ENCODE measurements at regions not wholly inside any gene's neighbourhood (a gene's known extent, or its start where the extent isn't known, plus 50 kb on each side); places are given as distances from the start of the nearest gene placed in this dataset.
"Not testable (repeated sequence)": the region's sequence is repeated elsewhere in the genome, so short reads cannot be mapped to it uniquely, and the experiment has no call there.

- not testable (repeated sequence) for DNase-seq (ENCODE audit: low read depth)
Measured at GRCh38 chr4:82077471-82077995, 296.3 kb downstream of the HNRNPD start.

DNA sequence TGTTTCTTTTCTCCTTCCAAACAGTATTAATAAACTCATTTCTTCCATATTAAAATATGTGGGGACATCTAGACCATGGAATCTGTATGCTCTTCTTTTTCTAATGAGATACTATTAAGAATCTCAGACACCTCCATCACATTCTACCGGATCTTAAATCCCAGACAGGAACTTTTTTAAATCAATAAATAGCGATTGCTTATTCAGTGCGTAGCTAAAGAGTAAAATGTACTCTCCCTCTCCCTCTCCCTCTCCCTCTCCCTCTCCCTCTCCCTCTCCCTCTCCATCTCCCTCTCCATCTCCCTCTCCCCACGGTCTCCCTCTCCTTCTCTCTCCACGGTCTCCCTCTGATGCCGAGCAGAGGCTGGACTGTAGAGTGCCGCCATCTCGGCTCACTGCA is 297.0 kb downstream of the HNRNPD start:
- no peak for DNase-seq (ENCODE audit: low read depth)

- DNase-seq (ENCODE audit: low read depth) = no peak
Measured at GRCh38 chr4:82076359-82076758, 297.4 kb downstream of the HNRNPD start.

DNA sequence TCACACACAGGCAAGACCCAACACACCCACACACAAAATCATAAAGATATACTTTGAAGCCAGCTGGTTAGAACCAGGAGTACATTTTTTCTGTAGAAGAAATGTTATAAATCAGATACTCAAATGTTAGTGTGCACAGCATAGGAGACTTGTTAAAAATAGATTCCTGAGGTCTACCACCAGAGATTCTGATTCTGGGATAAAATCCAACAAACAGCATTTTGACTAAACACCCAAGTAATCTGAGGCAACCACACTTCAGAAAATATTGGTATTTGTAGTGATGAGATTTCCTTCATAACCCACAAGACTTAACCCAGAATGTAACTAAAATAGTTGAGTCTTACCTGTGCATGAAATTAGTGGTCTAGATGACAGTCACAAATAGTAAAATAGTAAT is 301.8 kb downstream of the HNRNPD start:
- DNase-seq (ENCODE audit: low read depth) = no peak

DNA sequence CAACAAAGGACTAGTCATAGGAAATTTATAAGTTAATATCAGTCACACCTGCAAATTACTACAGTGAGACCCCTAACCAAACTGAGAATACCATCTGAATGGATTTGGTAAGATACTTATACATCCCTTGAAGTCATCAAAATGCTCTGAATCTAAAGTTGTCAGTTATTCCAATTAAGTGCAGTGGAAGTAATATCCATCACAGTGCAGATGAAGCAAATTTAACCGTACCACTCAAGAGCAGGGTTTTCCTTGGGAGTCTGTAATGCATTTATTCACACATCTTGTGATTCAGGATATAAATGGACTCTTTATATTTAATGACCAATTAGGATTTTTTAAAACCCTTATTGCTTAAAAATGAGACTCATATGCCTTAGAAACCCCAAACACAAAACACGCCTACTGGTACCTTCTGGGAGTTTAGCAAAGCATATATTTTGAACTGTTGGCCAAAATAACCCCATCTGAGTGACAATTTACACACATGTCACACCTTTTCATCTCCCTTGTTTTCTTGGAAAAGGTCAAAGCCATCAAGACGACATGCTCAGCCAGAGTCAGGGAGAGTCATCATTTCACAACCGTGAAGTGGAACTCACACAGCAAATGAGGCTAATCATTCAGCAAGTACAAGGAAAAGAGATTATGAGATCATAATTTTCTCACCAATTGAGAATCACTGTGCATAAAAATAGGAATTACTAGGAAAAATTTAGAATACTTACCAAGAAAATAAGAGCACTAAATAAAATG is 303.7 kb downstream of the HNRNPD start:
- no peak for DNase-seq (ENCODE audit: low read depth)

GRCh38 chr4:82063017-82063416 is 310.8 kb downstream of the HNRNPD start:
- DNase-seq (ENCODE audit: low read depth) = no peak

- no peak for DNase-seq (ENCODE audit: low read depth)
Measured at GRCh38 chr4:82057990-82058544, 315.7 kb downstream of the HNRNPD start.

DNA sequence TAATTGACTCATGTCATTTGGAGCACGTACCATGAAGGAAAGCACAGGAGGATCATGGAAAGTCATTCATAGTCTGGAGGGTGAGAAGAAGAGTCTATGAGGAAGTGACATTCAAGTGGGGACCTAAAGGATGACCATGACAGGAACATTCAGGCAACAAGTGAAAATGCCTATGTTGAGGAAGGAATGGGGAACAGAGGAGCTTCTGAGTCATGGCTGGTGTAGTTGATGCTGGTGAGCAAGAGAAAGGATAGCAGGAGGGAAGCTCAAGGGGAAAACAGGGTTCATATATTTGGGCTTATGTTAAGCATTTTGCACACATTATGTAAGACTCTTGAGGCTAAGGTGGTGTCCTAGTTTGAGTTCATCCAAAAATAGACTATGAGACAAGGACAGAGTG is 318.6 kb downstream of the HNRNPD start:
- no peak for DNase-seq (ENCODE audit: low read depth)

GRCh38 chr4:82053396-82053795 is 320.4 kb downstream of the HNRNPD start:
- no peak for DNase-seq (ENCODE audit: low read depth)

DNA sequence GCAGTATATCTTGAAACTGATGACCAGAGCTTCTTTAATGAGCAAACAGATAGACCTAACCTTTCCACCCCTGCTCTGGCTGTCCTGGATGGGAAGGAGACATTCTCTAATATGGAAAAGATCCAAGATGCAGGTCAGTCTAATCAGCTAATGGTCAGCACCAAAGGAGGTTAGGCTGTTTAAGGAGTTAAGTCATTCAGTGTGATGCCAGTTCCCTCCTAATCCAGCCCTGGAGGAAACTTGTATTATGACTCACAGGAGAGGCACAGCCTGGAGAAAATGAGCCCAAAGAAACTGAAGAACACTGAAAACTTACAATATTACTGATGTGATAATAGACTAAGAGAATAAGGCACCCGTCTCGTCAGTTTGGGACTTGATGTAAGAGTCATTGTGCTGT is 323.0 kb downstream of the HNRNPD start:
- DNase-seq (ENCODE audit: low read depth) = no peak

DNA sequence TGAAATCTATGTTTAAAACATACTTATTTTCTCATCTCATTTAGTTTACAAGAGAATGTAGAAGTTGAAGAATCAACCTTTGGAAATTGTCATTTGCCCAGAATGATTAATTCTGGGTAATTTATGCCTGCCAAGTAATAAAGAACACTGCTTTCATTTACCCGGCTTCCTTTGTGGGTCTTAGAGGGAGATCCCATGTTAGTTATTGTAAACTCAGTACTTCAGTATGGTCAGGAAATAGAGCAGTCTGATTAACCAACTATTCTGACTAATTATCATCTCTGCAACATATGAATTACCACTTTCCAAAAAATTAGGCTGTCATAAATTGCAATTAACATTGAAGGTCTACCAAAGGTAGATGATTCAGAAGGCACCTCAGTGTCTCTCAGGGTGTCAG is 324.5 kb downstream of the HNRNPD start:
- DNase-seq (ENCODE audit: low read depth) = no peak

DNA sequence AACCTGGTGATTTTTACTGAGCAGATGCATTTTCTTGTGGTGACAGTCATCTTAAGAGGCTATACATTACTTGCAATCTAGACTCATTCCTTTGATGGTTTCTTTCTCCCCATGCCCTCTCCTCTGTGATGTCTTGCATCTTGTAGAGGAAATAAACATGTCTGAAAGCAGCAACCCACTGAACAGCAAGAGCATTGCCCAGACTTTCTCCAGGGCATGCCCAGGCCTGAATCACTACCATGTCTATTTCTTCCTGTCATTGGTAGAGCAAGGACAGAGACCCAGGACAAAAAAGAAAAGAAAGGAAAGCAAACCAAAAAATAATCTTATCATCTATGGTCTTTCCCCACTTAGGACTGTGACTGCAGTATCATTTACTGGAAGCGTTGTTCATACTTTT is 326.1 kb downstream of the HNRNPD start:
- no peak for DNase-seq (ENCODE audit: low read depth)

- no peak for DNase-seq (ENCODE audit: low read depth)
Measured at GRCh38 chr4:82046796-82047195, 327.0 kb downstream of the HNRNPD start.

DNA sequence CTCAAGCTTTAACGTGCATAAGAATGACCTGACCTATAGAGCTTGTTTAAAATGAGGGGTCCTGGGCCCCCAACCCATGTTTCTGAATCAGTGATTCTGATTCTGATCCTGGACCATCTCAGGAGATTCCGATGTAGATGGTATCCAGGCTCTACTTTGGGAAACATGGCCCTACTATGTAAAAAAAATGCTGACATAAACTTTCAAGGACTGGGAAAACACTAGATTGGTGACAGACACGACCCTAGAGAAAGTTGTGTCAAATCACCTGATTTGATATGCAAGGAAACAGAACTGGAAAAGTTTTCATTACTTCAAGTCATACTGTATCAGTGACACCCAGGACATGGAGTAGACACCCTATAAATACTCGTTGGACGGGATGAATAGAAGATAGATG is 328.5 kb downstream of the HNRNPD start:
- DNase-seq (ENCODE audit: low read depth) = no peak

DNA sequence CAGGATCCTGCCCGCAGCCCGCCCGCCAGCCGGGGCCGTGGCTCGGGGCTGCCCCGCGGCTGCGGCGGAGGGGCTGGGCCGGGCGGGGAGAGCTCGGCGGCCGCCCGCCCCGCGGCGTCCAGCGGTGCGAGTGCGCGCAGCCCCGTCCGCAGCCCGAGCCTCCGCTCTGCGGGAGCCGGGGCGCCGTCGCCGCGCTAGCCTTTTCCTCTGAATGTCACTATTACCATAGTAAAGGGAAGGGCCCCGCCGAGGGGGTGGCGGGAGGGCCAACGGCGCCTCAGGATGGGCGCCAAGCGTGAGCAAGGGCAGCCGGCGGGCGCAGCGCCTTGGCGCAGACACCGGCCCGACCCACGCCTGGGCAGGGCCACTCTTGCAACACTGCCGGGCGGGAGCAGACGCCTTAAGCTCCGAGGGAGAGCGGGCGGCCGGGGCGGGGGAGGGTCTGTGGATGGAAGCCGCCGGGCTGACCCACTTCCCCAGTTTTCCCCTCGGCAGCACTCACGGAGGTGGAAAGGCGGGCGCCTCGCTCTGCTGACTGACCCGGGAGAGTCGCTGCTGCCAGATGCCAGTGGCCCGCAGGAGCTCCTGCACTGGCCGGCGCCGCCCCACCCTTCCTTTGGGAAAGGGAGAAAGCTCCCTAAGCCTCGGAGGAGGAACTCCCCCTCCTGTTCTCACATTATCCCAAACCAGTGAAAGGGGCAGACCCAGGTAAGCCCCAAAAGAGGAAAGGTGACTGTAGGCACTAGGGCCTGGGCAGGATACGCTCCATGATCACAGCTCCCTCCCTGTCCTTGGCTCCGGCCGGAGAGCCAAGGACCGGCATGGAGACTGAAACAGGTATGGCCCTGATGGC is 329.4 kb downstream of the HNRNPD start:
- peak; percentile 5 for DNase-seq (ENCODE audit: low read depth)

DNA sequence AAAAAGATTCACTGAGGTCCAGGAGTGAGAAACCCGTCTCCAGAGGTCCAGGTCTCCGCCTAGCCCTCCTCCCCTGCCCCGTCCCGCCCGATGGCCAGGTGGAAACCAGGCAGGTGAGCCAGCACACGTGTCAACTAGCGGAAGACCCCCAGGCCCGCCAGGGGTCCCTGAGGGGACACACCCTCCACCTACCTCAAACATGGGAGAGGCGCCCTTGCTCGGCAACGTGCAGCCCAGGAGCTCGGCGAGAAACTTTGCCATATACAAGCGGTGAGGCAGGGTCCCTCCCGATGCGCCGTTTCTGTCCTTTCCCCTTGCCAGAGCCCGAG is 330.0 kb downstream of the HNRNPD start:
- no peak for DNase-seq (ENCODE audit: low read depth)

GRCh38 chr4:82043081-82043808 is 330.5 kb downstream of the HNRNPD start:
- no peak for DNase-seq (ENCODE audit: low read depth)

GRCh38 chr4:82042042-82042441 is 331.7 kb downstream of the HNRNPD start:
- DNase-seq (ENCODE audit: low read depth) = no peak

DNA sequence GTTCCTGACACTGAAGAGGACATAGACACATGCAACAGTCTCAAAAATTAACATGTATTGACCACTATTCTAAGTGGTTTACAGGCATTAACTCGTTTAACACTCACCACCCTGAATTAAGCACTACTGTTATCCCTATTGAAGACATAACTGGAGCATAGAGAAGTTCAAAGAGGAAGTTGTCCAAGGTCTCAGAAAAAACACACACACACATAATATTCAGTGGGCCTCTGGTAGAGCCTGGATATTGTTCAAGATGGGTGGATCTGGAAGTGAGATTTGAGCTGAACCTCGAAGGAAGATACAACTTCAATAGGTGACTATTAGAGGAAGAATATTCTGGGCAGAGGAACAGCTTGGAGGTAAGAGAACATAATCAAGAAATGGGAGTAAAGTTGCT is 334.9 kb downstream of the HNRNPD start:
- no peak for DNase-seq (ENCODE audit: low read depth)

- no peak for DNase-seq (ENCODE audit: low read depth)
Measured at GRCh38 chr4:82036181-82036580, 337.6 kb downstream of the HNRNPD start.

GRCh38 chr4:82034878-82035277 is 338.9 kb downstream of the HNRNPD start:
- no peak for DNase-seq (ENCODE audit: low read depth)

GRCh38 chr4:82033862-82034261 is 339.9 kb downstream of the HNRNPD start:
- no peak for DNase-seq (ENCODE audit: low read depth)

Measured in LHCN-M2 (cell line).